GF-D8 (cell line): ENCODE measurements at regions not wholly inside any gene's neighbourhood (a gene's known extent, or its start where the extent isn't known, plus 50 kb on each side); places are given as distances from the start of the nearest gene placed in this dataset.

Source experiments
- DNase-seq: peaks from one replicate; lab custom pipeline; 2025; lab: John Stamatoyannopoulos, UW

DNA sequence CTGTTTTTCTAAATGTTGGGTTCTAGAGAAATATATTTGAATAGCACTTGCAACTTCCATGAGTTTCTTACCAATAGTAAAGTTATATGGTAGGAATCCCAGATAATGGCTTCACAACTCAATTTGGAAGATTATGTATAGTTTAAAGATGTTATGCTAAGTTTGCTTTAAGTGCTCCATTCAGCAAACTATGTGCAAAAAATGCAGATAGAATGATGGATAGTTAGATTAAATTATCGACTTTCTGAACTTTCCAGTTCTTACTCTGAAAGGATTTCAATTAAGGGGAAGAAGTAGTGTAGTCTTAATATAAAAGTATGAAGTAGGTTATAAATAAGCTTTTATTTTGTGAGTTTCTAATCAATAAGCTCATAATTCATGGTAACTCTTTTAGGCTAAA is 60.7 kb upstream of the NFKB1 start:
- no peak for DNase-seq

GRCh38 chr4:102441978-102442911 is 58.9 kb upstream of the NFKB1 start:
- DNase-seq, result no peak

GRCh38 chr4:102444752-102445151 is 56.4 kb upstream of the NFKB1 start:
- no peak for DNase-seq

GRCh38 chr4:102445213-102445612 is 55.9 kb upstream of the NFKB1 start:
- DNase-seq, result no peak

DNA sequence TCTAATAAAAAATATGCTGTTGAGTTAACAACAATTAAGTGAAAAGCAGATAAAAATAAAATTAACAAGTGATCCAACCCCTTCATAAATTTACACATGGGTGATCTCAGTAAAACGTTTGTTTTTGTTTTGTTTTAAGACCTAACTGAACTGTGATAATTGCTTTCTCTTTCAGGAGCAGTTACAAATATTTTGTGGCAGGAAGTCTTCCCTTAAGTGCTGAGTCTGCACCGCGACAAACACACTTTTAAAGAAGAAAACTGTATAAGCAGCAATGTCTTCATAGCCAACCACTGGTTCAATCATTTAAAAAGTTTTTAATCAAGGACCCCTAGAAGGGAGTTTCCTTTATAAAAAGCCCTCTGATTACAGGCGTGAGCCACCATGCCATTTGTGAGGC is 53.7 kb upstream of the NFKB1 start:
- DNase-seq, result no peak

DNA sequence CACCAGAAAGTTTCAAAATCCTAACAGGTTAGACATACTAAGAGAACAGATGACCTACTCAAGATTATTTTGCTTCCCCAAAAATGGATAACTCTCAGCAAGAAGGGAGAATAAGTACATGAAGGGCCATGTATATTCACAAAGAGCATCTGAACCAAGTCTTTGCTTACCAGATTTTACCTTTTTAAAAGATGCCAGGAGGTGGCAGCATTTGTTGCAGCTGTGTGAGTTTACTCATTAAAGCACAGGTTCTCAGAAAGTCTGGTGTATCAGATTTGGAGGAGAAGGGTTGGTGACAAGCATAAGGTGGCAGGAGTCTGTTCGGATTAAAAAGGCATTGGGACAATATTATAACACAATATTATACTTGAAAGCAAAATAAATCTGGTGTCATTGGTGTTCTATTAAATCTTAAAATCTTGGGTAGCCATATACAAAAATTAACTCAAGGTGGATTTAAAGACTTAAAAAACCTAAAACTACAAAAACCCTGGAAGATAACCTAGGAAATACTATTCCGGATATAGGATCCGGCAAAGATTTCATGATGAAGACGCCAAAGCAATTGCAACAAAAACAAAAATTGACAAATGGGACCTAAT is 51.3 kb upstream of the NFKB1 start:
- no peak for DNase-seq

DNA sequence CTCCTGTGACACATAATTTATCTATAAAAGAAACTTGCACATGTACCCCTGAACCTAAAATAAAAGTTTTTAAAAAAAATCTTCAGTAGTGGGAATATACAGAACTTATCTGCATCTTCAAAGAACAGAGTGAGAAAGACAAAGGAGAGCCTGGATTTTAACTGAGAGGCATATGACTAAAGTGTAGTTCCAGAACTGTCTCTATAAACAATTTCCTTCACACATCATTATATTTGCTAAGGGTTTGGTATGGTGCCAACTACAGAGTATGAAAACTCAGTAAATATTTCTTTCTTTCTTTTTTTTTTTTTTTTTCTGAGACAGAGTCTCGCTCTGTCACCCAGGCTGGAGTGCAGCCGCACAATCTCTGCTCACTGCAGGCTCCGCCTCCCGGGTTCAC is 49.9 kb upstream of the NFKB1 start:
- DNase-seq, result no peak
